ENCODE measurements at regions not wholly inside any gene's neighbourhood (a gene's known extent, or its start where the extent isn't known, plus 50 kb on each side); places are given as distances from the start of the nearest gene placed in this dataset.

- ChIA-PET CTCF (no interaction called here), POLR2A (no interaction called here)
- intact Hi-C loops (cut with micrococcal nuclease) = no loop called here
- Mint-ChIP-seq H3K9me3 (peaks cover 2% of the 10 kb centered on the region), H3K27me3 (peaks cover 30% of the 10 kb centered on the region), H3K4me3 (no peak overlapping the region), H3K36me3 (ENCODE audit: low read depth) (no peaks in the 10 kb centered on the region), H3K4me1 (ENCODE audit: low read depth) (no peaks in the 10 kb centered on the region), H3K27ac (no peak overlapping the region)
- ATAC-seq (no peak), DNase-seq (no peak)
- TF ChIP-seq CTCF (IDR thresholded peaks at IDR 0.05) = no peak
Observed at GRCh38 chr20:51142448-51142847, 119.5 kb upstream of the KCNG1 start.

- H3K36me3 Mint-ChIP-seq (ENCODE audit: low read depth) = no peaks in the 10 kb centered on the region
- intact Hi-C loops (cut with micrococcal nuclease) = no loop called here
- no peaks in the 10 kb centered on the region for H3K4me1 Mint-ChIP-seq (ENCODE audit: low read depth)
- no peak for TF ChIP-seq CTCF (IDR thresholded peaks at IDR 0.05)
- H3K9me3 Mint-ChIP-seq = no peaks in the 10 kb centered on the region
- CTCF ChIA-PET = interaction anchor here (0.8 kb wide), 1 partner anchor 153 kb away, joined by 3 read pairs; no protein-coding TSS in a partner anchor
- ATAC-seq (no peak), DNase-seq (no peak)
- no peak overlapping the region for H3K27ac Mint-ChIP-seq
- no peak overlapping the region for H3K4me3 Mint-ChIP-seq
- H3K27me3 Mint-ChIP-seq = peaks cover 27% of the 10 kb centered on the region
- POLR2A ChIA-PET = no interaction called here
Observed at GRCh38 chr20:51140671-51141070, 117.8 kb upstream of the KCNG1 start.

- Mint-ChIP-seq H3K27me3 (peaks cover 22% of the 10 kb centered on the region), H3K27ac (no peak overlapping the region), H3K36me3 (ENCODE audit: low read depth) (no peaks in the 10 kb centered on the region), H3K4me1 (ENCODE audit: low read depth) (no peaks in the 10 kb centered on the region), H3K4me3 (no peak overlapping the region), H3K9me3 (no peaks in the 10 kb centered on the region)
- TF ChIP-seq CTCF (IDR thresholded peaks at IDR 0.05) = no peak
- POLR2A ChIA-PET = no interaction called here
- ATAC-seq (no peak), DNase-seq (no peak)
- intact Hi-C loops (cut with micrococcal nuclease) = no loop called here
- CTCF ChIA-PET = no interaction called here
Observed at GRCh38 chr20:51139891-51140290, 117.0 kb upstream of the KCNG1 start.

GRCh38 chr20:51138576-51138975, 115.7 kb upstream of the KCNG1 start:
- DNase-seq (no peak), ATAC-seq (no peak)
- peaks cover 16% of the 10 kb centered on the region for H3K27me3 Mint-ChIP-seq
- TF ChIP-seq CTCF (IDR thresholded peaks at IDR 0.05) = no peak
- H3K4me1 Mint-ChIP-seq (ENCODE audit: low read depth) = no peaks in the 10 kb centered on the region
- no peak overlapping the region for H3K27ac Mint-ChIP-seq
- CTCF ChIA-PET = no interaction called here
- no peaks in the 10 kb centered on the region for H3K36me3 Mint-ChIP-seq (ENCODE audit: low read depth)
- H3K9me3 Mint-ChIP-seq = no peaks in the 10 kb centered on the region
- intact Hi-C loops (cut with micrococcal nuclease) = no loop called here
- POLR2A ChIA-PET = no interaction called here
- H3K4me3 Mint-ChIP-seq = no peak overlapping the region

- ATAC-seq (no peak), DNase-seq (no peak)
- intact Hi-C loops (cut with micrococcal nuclease) = no loop called here
- no peak for TF ChIP-seq CTCF (IDR thresholded peaks at IDR 0.05)
- ChIA-PET CTCF (interaction anchor here (0.7 to 1.0 kb wide), 2 partner anchors 9 to 150 kb away, joined by 3 read pairs; no protein-coding TSS in a partner anchor), POLR2A (no interaction called here)
- no peaks in the 10 kb centered on the region for H3K36me3 Mint-ChIP-seq (ENCODE audit: low read depth)
- H3K4me1 Mint-ChIP-seq (ENCODE audit: low read depth) = no peaks in the 10 kb centered on the region
- no peak overlapping the region for H3K27ac Mint-ChIP-seq
- peaks cover 13% of the 10 kb centered on the region for H3K27me3 Mint-ChIP-seq
- H3K9me3 Mint-ChIP-seq = no peaks in the 10 kb centered on the region
- H3K4me3 Mint-ChIP-seq = no peak overlapping the region
Observed at GRCh38 chr20:51137461-51137860, 114.6 kb upstream of the KCNG1 start.

All from activated CD8-positive, alpha-beta T cell treated with anti-CD3 and anti-CD28 coated beads for 36 hours (primary cell).